Mesenchymal stem cell (in vitro differentiated cells and primary cell): ENCODE measurements at regions not wholly inside any gene's neighbourhood (a gene's known extent, or its start where the extent isn't known, plus 50 kb on each side); places are given as distances from the start of the nearest gene placed in this dataset.

Source experiments
- DNase-seq: peaks from one replicate; pipeline ENCODE4 v3.0.0-alpha.2; 2013
- H2AFZ ChIP-seq: one replicate; pipeline ENCODE4 v1.6.1; 2013; ENCODE audit warnings: low read depth, mild to moderate bottlenecking, control low read depth, inconsistent platforms, low read length, moderate library complexity
- H2AK5ac ChIP-seq: 2 replicates; pipeline ENCODE4 v1.6.1; 2013; ENCODE audit warnings: low read length, moderate library complexity, mild to moderate bottlenecking, inconsistent platforms; ENCODE audit not compliant: severe bottlenecking
- H2BK120ac ChIP-seq: one replicate; pipeline ENCODE4 v1.6.1; 2013; ENCODE audit warnings: low read depth, mild to moderate bottlenecking, inconsistent platforms, low read length, moderate library complexity
- H2BK12ac ChIP-seq, 2 experiments: one replicate each; pipeline ENCODE4 v1.6.1; 2013; ENCODE audit warnings: inconsistent platforms in 2 of 2, low read length in 2 of 2, mild to moderate bottlenecking in 2 of 2, moderate library complexity in 2 of 2, control low read depth in 1 of 2
- H2BK15ac ChIP-seq: one replicate; pipeline ENCODE4 v1.6.1; 2013; ENCODE audit warnings: mild to moderate bottlenecking, low read depth, inconsistent platforms; ENCODE audit not compliant: poor library complexity, severe bottlenecking
- H2BK5ac ChIP-seq: 2 replicates; pipeline ENCODE4 v1.6.1; 2013; ENCODE audit warnings: low read depth, mild to moderate bottlenecking, low read length, control low read depth, inconsistent platforms; ENCODE audit not compliant: poor library complexity, severe bottlenecking
- H3K14ac ChIP-seq, 2 experiments: one replicate each; pipeline ENCODE4 v1.6.1; 2013; ENCODE audit warnings: inconsistent platforms in 2 of 2, low read length in 2 of 2, control low read depth in 1 of 2, mild to moderate bottlenecking in 1 of 2, moderate library complexity in 1 of 2
- H3K18ac ChIP-seq, 2 experiments: one replicate each; pipeline ENCODE4 v1.6.1; 2013; ENCODE audit warnings: inconsistent platforms in 2 of 2, low read length in 2 of 2, control low read depth in 1 of 2, low read depth in 1 of 2, mild to moderate bottlenecking in 1 of 2
- H3K23ac ChIP-seq, 2 experiments: one replicate each; pipeline ENCODE4 v1.6.1; 2013; ENCODE audit warnings: inconsistent platforms in 2 of 2, low read length in 2 of 2, mild to moderate bottlenecking in 2 of 2, moderate library complexity in 2 of 2, control low read depth in 1 of 2
- H3K27ac ChIP-seq: 2 replicates; pipeline ENCODE4 v1.5.1; 2013; ENCODE audit warnings: mild to moderate bottlenecking, moderate library complexity, low read length, control low read depth, inconsistent platforms; ENCODE audit not compliant: poor library complexity, severe bottlenecking
- H3K27me3 ChIP-seq, 2 experiments: 2 replicates each; pipeline versions ENCODE4 v1.6.1 to v1.7.0; 2013; ENCODE audit warnings: low read length in 2 of 2, mild to moderate bottlenecking in 2 of 2, moderate library complexity in 2 of 2, control low read depth in 1 of 2, inconsistent platforms in 1 of 2; ENCODE audit not compliant: control insufficient read depth in 1 of 2, insufficient read depth in 1 of 2
- H3K36me3 ChIP-seq, 2 experiments: 2 replicates each; pipeline versions ENCODE4 v1.6.1 to v1.7.0; 2013; ENCODE audit warnings: low read length in 2 of 2, control low read depth in 1 of 2, inconsistent platforms in 1 of 2, low read depth in 1 of 2, mild to moderate bottlenecking in 1 of 2; ENCODE audit not compliant: insufficient read depth in 2 of 2, control insufficient read depth in 1 of 2
- H3K4ac ChIP-seq, 2 experiments: one replicate each; pipeline ENCODE4 v1.6.1; 2013; ENCODE audit warnings: inconsistent platforms in 2 of 2, low read length in 2 of 2, mild to moderate bottlenecking in 2 of 2, moderate library complexity in 2 of 2, control low read depth in 1 of 2, low read depth in 1 of 2
- H3K4me1 ChIP-seq: 2 replicates; pipeline ENCODE4 v1.6.1; 2013; ENCODE audit warnings: low read depth, low read length, control low read depth; ENCODE audit not compliant: control insufficient read depth, insufficient read depth
- H3K4me2 ChIP-seq: 2 replicates; pipeline ENCODE4 v1.6.1; 2013; ENCODE audit warnings: low read length, mild to moderate bottlenecking, inconsistent platforms; ENCODE audit not compliant: poor library complexity, severe bottlenecking
- H3K4me3 ChIP-seq, 2 experiments: 2 replicates each; pipeline versions ENCODE4 v1.5.1 to v1.7.0; 2013; ENCODE audit warnings: low read length in 2 of 2, mild to moderate bottlenecking in 2 of 2, control low read depth in 1 of 2, low read depth in 1 of 2; ENCODE audit not compliant: insufficient read depth in 1 of 2
- H3K79me1 ChIP-seq: replicated peaks from 2 replicates; pipeline ENCODE4 v1.6.1; 2013; ENCODE audit warnings: mild to moderate bottlenecking, control low read depth, low read length, inconsistent platforms; ENCODE audit not compliant: poor library complexity, severe bottlenecking
- H3K9ac ChIP-seq: 2 replicates; pipeline ENCODE4 v1.7.0; 2013; ENCODE audit warnings: mild to moderate bottlenecking, low read length, moderate library complexity
- H3K9me3 ChIP-seq: 2 replicates; pipeline ENCODE4 v1.7.0; 2013; ENCODE audit warnings: mild to moderate bottlenecking, low read length; ENCODE audit not compliant: control insufficient read depth
- H4K8ac ChIP-seq: one replicate; pipeline ENCODE4 v1.6.1; 2013; ENCODE audit warnings: inconsistent platforms, mild to moderate bottlenecking, low read length, moderate library complexity
- H4K91ac ChIP-seq: one replicate; pipeline ENCODE4 v1.6.1; 2013; ENCODE audit warnings: mild to moderate bottlenecking, low read length, inconsistent platforms
- WGBS: methylation state at CpG from one replicate; pipeline ENCODE4 v1.1.7; 2013; ENCODE audit warnings: mixed read lengths; 5-methylcytosine and 5-hydroxymethylcytosine counted together

DNA sequence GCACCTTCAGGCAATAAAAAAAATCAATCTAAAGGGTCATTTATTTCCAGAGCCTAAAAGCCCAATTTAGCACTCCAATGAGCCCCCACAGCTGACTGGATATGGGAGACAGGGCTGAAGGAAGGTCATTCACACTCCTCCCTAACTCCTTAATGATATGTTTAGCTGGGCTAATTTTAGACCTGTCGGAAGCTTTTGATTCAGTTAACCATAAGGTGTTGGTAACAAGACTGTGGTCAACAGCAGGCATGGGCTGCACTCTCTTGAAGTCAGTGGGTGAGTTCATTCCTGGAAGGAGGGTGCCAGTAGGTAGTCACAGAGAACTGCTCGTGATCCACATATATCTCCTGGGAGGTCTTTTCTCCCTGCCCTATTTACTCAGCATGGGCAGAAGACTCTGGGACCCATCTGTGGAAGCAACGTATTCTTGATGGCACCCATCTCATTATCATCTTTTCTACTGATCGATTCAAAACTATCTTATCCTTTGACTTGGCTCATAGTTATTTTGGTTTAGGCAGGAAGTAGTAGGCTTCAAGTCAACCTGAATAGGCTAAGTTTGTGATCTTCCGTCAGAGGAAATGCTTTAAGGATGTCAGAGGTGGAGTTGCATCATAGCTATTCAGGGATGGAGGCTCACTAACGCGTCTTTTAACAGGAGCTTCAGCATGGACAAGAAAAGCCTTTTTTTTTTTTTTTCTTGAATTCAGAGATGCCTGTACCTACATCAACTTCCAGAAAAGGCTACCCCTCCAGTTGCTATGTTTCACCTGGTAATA is 367.7 kb upstream of the SLC30A5 start:
- 81% methylated on average over 7 of the region's 7 CpGs for WGBS
- Histone ChIP-seq H3K4me1 (peaks cover 2% of the 10 kb centered on the region), H2BK15ac (no peak overlapping the region), H3K18ac (no peak overlapping the region), H2AK5ac (no peak overlapping the region), H2BK120ac (no peak overlapping the region), H3K4me3 (no peak overlapping the region), H3K4me2 (no peak overlapping the region), H3K36me3 (no peaks in the 10 kb centered on the region), H3K27me3 (peaks cover 3 to 6% of the 10 kb centered on the region in 2 experiments), H3K23ac (no peak overlapping the region), H2AFZ (no peak overlapping the region), H3K79me1 (no peaks in the 10 kb centered on the region), H4K91ac (no peak overlapping the region), H3K27ac (no peak overlapping the region), H3K9ac (no peak overlapping the region), H2BK12ac (peak overlapping the region in 1 of 2 experiments; percentile 43), H3K4ac (no peak overlapping the region), H4K8ac (no peak overlapping the region), H3K14ac (no peak overlapping the region), H3K9me3 (no peaks in the 10 kb centered on the region), H2BK5ac (no peak overlapping the region)
- DNase-seq = no peak

DNA sequence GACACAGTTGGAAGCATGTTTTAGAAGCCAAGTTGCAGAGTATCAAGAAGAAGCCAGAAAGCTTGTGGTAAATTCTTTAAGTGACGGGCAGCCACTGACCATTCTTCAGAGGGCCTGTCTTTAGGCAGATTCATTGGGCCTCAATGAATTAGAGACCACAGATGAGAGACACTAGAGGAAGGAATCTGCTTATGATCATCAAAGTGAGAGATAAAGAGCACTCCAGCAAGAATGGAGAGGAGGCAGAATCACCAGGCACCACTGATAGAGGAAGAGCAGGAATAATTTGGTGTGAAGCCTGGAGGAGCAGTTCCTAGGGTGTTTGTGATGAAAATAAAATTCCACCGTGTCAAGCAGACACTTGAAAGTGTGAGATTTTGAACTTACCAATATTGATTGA is 365.9 kb upstream of the SLC30A5 start:
- Histone ChIP-seq H3K4me1 (peaks cover 2% of the 10 kb centered on the region), H3K27me3 (peaks cover 3 to 6% of the 10 kb centered on the region in 2 experiments), H2BK120ac (no peak overlapping the region), H2AFZ (no peak overlapping the region), H2AK5ac (no peak overlapping the region), H3K9me3 (no peaks in the 10 kb centered on the region), H2BK12ac (no peak overlapping the region), H4K91ac (no peak overlapping the region), H3K4me2 (no peak overlapping the region), H3K4ac (no peak overlapping the region), H2BK5ac (no peak overlapping the region), H3K23ac (no peak overlapping the region), H3K18ac (no peak overlapping the region), H3K9ac (no peak overlapping the region), H3K79me1 (no peaks in the 10 kb centered on the region), H3K27ac (no peak overlapping the region), H3K4me3 (no peak overlapping the region), H2BK15ac (no peak overlapping the region), H4K8ac (no peak overlapping the region), H3K36me3 (no peaks in the 10 kb centered on the region), H3K14ac (no peak overlapping the region)
- DNase-seq = no peak
- 80% methylated on average over 2 of the region's 2 CpGs for whole genome bisulfite sequencing

GRCh38 chr5:68729678-68730077 is 364.1 kb upstream of the SLC30A5 start:
- Histone ChIP-seq H4K8ac (no peak overlapping the region), H3K23ac (no peak overlapping the region), H3K4me3 (no peak overlapping the region), H4K91ac (no peak overlapping the region), H2AFZ (no peak overlapping the region), H2AK5ac (no peak overlapping the region), H3K4me2 (no peak overlapping the region), H3K18ac (no peak overlapping the region), H3K9me3 (no peaks in the 10 kb centered on the region), H2BK12ac (no peak overlapping the region), H3K4me1 (peaks cover 2% of the 10 kb centered on the region), H2BK120ac (no peak overlapping the region), H2BK15ac (no peak overlapping the region), H3K27me3 (peaks cover 3 to 6% of the 10 kb centered on the region in 2 experiments), H3K9ac (no peak overlapping the region), H3K14ac (no peak overlapping the region), H2BK5ac (no peak overlapping the region), H3K36me3 (no peaks in the 10 kb centered on the region), H3K27ac (no peak overlapping the region), H3K4ac (no peak overlapping the region), H3K79me1 (no peaks in the 10 kb centered on the region)
- no peak for DNase-seq
- WGBS = 87% methylated on average over 3 of the region's 4 CpGs

DNA sequence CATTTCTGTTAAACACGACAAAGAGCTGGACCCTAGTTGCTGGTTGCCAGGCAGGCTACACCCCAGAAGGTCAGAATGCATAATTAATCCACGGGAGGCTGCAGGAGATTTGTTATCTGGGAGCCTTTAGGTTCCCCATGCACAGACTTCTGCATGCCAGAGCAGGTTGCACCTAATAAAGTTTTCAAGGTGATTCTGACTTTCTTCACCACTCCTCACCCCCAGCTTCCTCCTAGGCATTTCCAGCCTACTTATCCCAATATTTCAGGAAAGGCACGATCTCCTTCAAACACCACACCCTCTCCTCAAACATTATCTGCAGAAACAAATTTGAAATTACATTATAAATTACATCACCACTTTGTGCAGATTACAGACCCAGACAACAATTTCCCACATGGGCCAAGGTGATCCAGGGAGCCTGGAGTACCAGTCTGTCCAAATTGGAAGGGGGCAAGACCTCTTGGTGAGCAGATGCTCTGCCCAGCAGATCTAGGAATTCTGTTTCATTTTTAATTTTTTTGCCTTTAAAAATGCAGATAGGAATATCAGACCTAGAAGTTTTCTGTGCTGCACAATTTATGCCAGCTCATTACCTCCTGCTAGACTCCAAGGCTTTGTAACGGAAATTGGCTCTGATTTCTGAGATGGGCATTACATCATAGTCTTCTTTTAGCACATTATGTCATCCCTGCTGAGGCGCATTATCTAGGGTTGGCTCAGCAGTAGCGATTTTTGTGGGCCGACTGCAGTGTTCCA is 363.4 kb upstream of the SLC30A5 start:
- H2AK5ac ChIP-seq = no peak overlapping the region
- no peak overlapping the region for H3K4me2 ChIP-seq
- no peaks in the 10 kb centered on the region for H3K9me3 ChIP-seq
- 38% methylated on average over 7 of the region's 7 CpGs for WGBS
- H3K27me3 ChIP-seq = peaks cover 0 to 6% of the 10 kb centered on the region in 2 experiments
- H3K36me3 ChIP-seq = no peaks in the 10 kb centered on the region
- no peak overlapping the region for H4K91ac ChIP-seq
- H3K4ac ChIP-seq = no peak overlapping the region
- H3K18ac ChIP-seq = no peak overlapping the region
- H3K23ac ChIP-seq = no peak overlapping the region
- H3K4me3 ChIP-seq = no peak overlapping the region
- H4K8ac ChIP-seq = no peak overlapping the region
- no peak overlapping the region for H2BK120ac ChIP-seq
- H3K27ac ChIP-seq = no peak overlapping the region
- H3K9ac ChIP-seq = peak overlapping the region; percentile 77
- H2AFZ ChIP-seq = no peak overlapping the region
- no peak overlapping the region for H3K14ac ChIP-seq
- H2BK12ac ChIP-seq = no peak overlapping the region
- H2BK15ac ChIP-seq = no peak overlapping the region
- H3K4me1 ChIP-seq = peaks cover 2% of the 10 kb centered on the region
- peak; percentile 77 for DNase-seq
- H3K79me1 ChIP-seq = no peaks in the 10 kb centered on the region
- H2BK5ac ChIP-seq = no peak overlapping the region
